ENCODE measurements at regions not wholly inside any gene's neighbourhood (a gene's known extent, or its start where the extent isn't known, plus 50 kb on each side); places are given as distances from the start of the nearest gene placed in this dataset.

- no peak for TF ChIP-seq PHF8 (conservative IDR thresholded peaks at IDR 0.05; ENCODE audit: low read depth, low read length)
- TF ChIP-seq NRF1 (IDR thresholded peaks at IDR 0.05; ENCODE audit: low read depth, low read length): no peak
- TF ChIP-seq SIN3A (conservative IDR thresholded peaks at IDR 0.05 in 1 of 2, IDR thresholded peaks at IDR 0.05 in 1 of 2; ENCODE audit: low read depth in 1 of 2, low read length in 2 of 2): no peak
- TF ChIP-seq BACH1 (IDR thresholded peaks at IDR 0.05; ENCODE audit: low read length): no peak
- TF ChIP-seq EP300 (IDR thresholded peaks at IDR 0.05; ENCODE audit: borderline replicate concordance in 1 of 2, low read depth in 2 of 2, low read length in 2 of 2): no peak
- no peak for TF ChIP-seq E2F6 (IDR thresholded peaks at IDR 0.05)
Observed at GRCh38 chr13:78960881-78961280, 301.9 kb upstream of the OBI1 start (continued).

All from H1 (cell line).